ENCODE measurements at regions not wholly inside any gene's neighbourhood (a gene's known extent, or its start where the extent isn't known, plus 50 kb on each side); places are given as distances from the start of the nearest gene placed in this dataset.

GRCh38 chr18:47632970-47633635, 297.4 kb downstream of the SMAD2 start:
- no peak for TF ChIP-seq NFE2L2 (IDR thresholded peaks at IDR 0.05; ENCODE audit: low read depth, low read length)
- no peak for TF ChIP-seq CTCF (conservative IDR thresholded peaks at IDR 0.05; ENCODE audit: low read depth, low read length)
- TF ChIP-seq MAZ (IDR thresholded peaks at IDR 0.05; ENCODE audit: borderline replicate concordance, low read depth, low read length) = no peak
- TF ChIP-seq SMC3 (IDR thresholded peaks at IDR 0.05; ENCODE audit: low read depth, low read length) = no peak
- TF ChIP-seq BHLHE40 (IDR thresholded peaks at IDR 0.05; ENCODE audit: low read depth, low read length) = no peak
- no peak for TF ChIP-seq USF2 (IDR thresholded peaks at IDR 0.05; ENCODE audit: low read depth, low read length)
- no peak for TF ChIP-seq RFX5 (IDR thresholded peaks at IDR 0.05; ENCODE audit: low read depth, low read length)
- no peak for TF ChIP-seq CEBPB (IDR thresholded peaks at IDR 0.05; ENCODE audit: low read depth, low read length)
- TF ChIP-seq RCOR1 (IDR thresholded peaks at IDR 0.05; ENCODE audit: insufficient replicate concordance, low read length) = no peak
- no peak for TF ChIP-seq RAD21 (IDR thresholded peaks at IDR 0.05; ENCODE audit: low read length)
- Histone ChIP-seq H4K91ac (ENCODE audit: insufficient read depth, low read depth, low read length) (no peak overlapping the region), H2AK9ac (replicated peaks; ENCODE audit: low read depth, low read length, poor library complexity) (no peak overlapping the region), H3K27me3 (ENCODE audit: control insufficient read depth, insufficient read depth, low read length) (no peaks in the 10 kb centered on the region), H2AK5ac (ENCODE audit: low read depth, low read length) (no peak overlapping the region), H3K14ac (replicated peaks; ENCODE audit: low read depth, low read length) (no peak overlapping the region), H3K4me3 (ENCODE audit: insufficient read depth, low read depth, low read length) (no peak overlapping the region), H3K56ac (ENCODE audit: extremely low read depth, insufficient read depth, low read length) (no peak overlapping the region), H3K18ac (ENCODE audit: low read depth, low read length) (no peak overlapping the region), H3K23ac (ENCODE audit: low read depth, low read length) (no peak overlapping the region), H2BK20ac (ENCODE audit: low read depth, low read length) (no peak overlapping the region), H2AFZ (replicated peaks; ENCODE audit: low read length, poor library complexity) (no peak overlapping the region), H4K5ac (ENCODE audit: low read depth, low read length) (no peak overlapping the region), H3K9ac (ENCODE audit: low read depth, low read length) (no peak overlapping the region), H2BK5ac (ENCODE audit: low read depth, low read length, poor library complexity, severe bottlenecking) (no peak overlapping the region), H3K4me2 (ENCODE audit: low read depth, low read length) (no peak overlapping the region), H4K8ac (ENCODE audit: low read depth in 2 of 2, low read length in 2 of 2) (no peak overlapping the region), H3K36me3 (ENCODE audit: control insufficient read depth, insufficient read depth, low read length) (no peaks in the 10 kb centered on the region), H3K4ac (ENCODE audit: low read depth, low read length) (no peak overlapping the region), H3K9me3 (ENCODE audit: control insufficient read depth, insufficient read depth, low read length) (peaks cover 3% of the 10 kb centered on the region; the same call in 1 of the 2 replicates), H4K20me1 (ENCODE audit: insufficient read depth, low read length) (no peaks in the 10 kb centered on the region), H2BK120ac (ENCODE audit: low read depth, low read length) (no peak overlapping the region), H2BK15ac (ENCODE audit: low read depth, low read length) (no peak overlapping the region), H3K27ac (ENCODE audit: insufficient read depth, low read length) (no peak overlapping the region), H3K9me1 (ENCODE audit: insufficient read depth, low read length) (no peaks in the 10 kb centered on the region), H3K4me1 (ENCODE audit: control insufficient read depth, insufficient read depth, low read length) (no peaks in the 10 kb centered on the region), H3K79me1 (ENCODE audit: low read depth in 1 of 2, low read length in 2 of 2) (no peaks in the 10 kb centered on the region)
- intact Hi-C loops (cut with micrococcal nuclease) = no loop called here
- no TSS peak for BruUV-seq (replicated peaks)
- ChIA-PET POLR2A (ENCODE audit: unreplicated experiment) (no interaction called here), CTCF (no interaction called here)
- dilution Hi-C loops (cut with HindIII; ENCODE audit: low sequenced_read_pairs, unreplicated experiment) = no loop called here
- WGBS, 2 experiments (ENCODE audit: extremely low coverage in 2 of 2, insufficient read length in 1 of 2) = no CpG with 5 or more reads among the region's 2 CpGs
- in situ Hi-C loops (cut with MboI; ENCODE audit: low sequenced_read_pairs) = no loop called here
- DNase-seq = no peak
- ATAC-seq (ENCODE audit: low read depth) = no peak
